CD4-positive, alpha-beta T cell treated with Interleukin-6 for 4 hours (primary cell): ENCODE measurements at regions not wholly inside any gene's neighbourhood (a gene's known extent, or its start where the extent isn't known, plus 50 kb on each side); places are given as distances from the start of the nearest gene placed in this dataset.

Experiments used
- DNase-seq: peaks from one replicate; pipeline ENCODE4 v3.0.0-alpha.2; 2020; ENCODE audit warnings: mixed read lengths

GRCh38 chr12:126895951-126896913 is 1370.7 kb upstream of the TMEM132C start:
- DNase-seq = no peak

GRCh38 chr12:126897102-126897501 is 1369.9 kb upstream of the TMEM132C start:
- DNase-seq = no peak

GRCh38 chr12:126897778-126898177 is 1369.2 kb upstream of the TMEM132C start:
- DNase-seq = no peak

- DNase-seq = no peak
Measured at GRCh38 chr12:126898562-126898961, 1368.4 kb upstream of the TMEM132C start.

- DNase-seq = no peak
Measured at GRCh38 chr12:126899926-126900792, 1366.8 kb upstream of the TMEM132C start.

GRCh38 chr12:126903027-126903876 is 1363.7 kb upstream of the TMEM132C start:
- no peak for DNase-seq

GRCh38 chr12:126905752-126906151 is 1361.2 kb upstream of the TMEM132C start:
- no peak for DNase-seq

GRCh38 chr12:126907900-126908764 is 1358.8 kb upstream of the TMEM132C start:
- no peak for DNase-seq

- DNase-seq = no peak
Measured at GRCh38 chr12:126908765-126909142, 1358.2 kb upstream of the TMEM132C start.

GRCh38 chr12:126910570-126910969 is 1356.4 kb upstream of the TMEM132C start:
- DNase-seq = no peak

GRCh38 chr12:126912111-126912510 is 1354.9 kb upstream of the TMEM132C start:
- DNase-seq = no peak

- DNase-seq = no peak
Measured at GRCh38 chr12:126914170-126914793, 1352.7 kb upstream of the TMEM132C start.

- DNase-seq = no peak
Measured at GRCh38 chr12:126915309-126915708, 1351.7 kb upstream of the TMEM132C start.

- DNase-seq = no peak
Measured at GRCh38 chr12:126926023-126926594, 1340.9 kb upstream of the TMEM132C start.

GRCh38 chr12:126930234-126930633 is 1336.7 kb upstream of the TMEM132C start:
- no peak for DNase-seq

GRCh38 chr12:126932156-126932555 is 1334.8 kb upstream of the TMEM132C start:
- no peak for DNase-seq

GRCh38 chr12:126935435-126935834 is 1331.5 kb upstream of the TMEM132C start:
- DNase-seq = no peak

- no peak for DNase-seq
Measured at GRCh38 chr12:126936181-126936851, 1330.7 kb upstream of the TMEM132C start.

- DNase-seq = no peak
Measured at GRCh38 chr12:126937431-126937830, 1329.5 kb upstream of the TMEM132C start.

GRCh38 chr12:126944684-126945083 is 1322.3 kb upstream of the TMEM132C start:
- DNase-seq = no peak
